Bronchial epithelial cell (primary cell): ENCODE measurements at regions not wholly inside any gene's neighbourhood (a gene's known extent, or its start where the extent isn't known, plus 50 kb on each side); places are given as distances from the start of the nearest gene placed in this dataset.
A peak's percentile ranks its signal among the peaks of the same experiment; 100 is the strongest.

Experiments used
- DNase-seq: peaks from one replicate; pipeline ENCODE4 v3.0.0-alpha.2; 2010; ENCODE audit warnings: low read depth
- FAIRE-seq: peaks from 2 replicates; lab custom pipeline; 2011; peaks lifted over from hg19 to GRCh38; lab: Jason Lieb, UNC
- H3K27me3 ChIP-seq: 2 replicates; pipeline ENCODE4 v1.5.1; 2011; ENCODE audit warnings: low read length; ENCODE audit not compliant: control insufficient read depth, insufficient read depth
- H3K36me3 ChIP-seq: 2 replicates; pipeline ENCODE4 v1.5.1; 2011; ENCODE audit warnings: low read length; ENCODE audit not compliant: control insufficient read depth, insufficient read depth
- H3K4me3 ChIP-seq: 2 replicates; pipeline ENCODE4 v1.5.1; 2011; ENCODE audit warnings: mild to moderate bottlenecking, low read depth, low read length, control low read depth
- CTCF ChIP-seq: IDR thresholded peaks from 2 replicates; pipeline ENCODE4 v1.5.1; 2011; ENCODE audit warnings: mild to moderate bottlenecking, moderate library complexity, low read length, control low read depth, inconsistent platforms; ENCODE audit not compliant: insufficient read depth, severe bottlenecking

GRCh38 chr7:32428546-32428945 lies 61.6 kb downstream of the LSM5 start:
- no peak for TF ChIP-seq CTCF
- Histone ChIP-seq H3K4me3 (no peak overlapping the region), H3K27me3 (peaks cover 7% of the 10 kb centered on the region), H3K36me3 (no peaks in the 10 kb centered on the region)
- no peak for DNase-seq
- no peak for FAIRE-seq

GRCh38 chr7:32427769-32428291 lies 62.4 kb downstream of the LSM5 start:
- Histone ChIP-seq H3K4me3 (no peak overlapping the region), H3K36me3 (no peaks in the 10 kb centered on the region), H3K27me3 (peaks cover 7% of the 10 kb centered on the region)
- FAIRE-seq: no peak
- peak; percentile 68 for DNase-seq
- peak; percentile 71 for TF ChIP-seq CTCF

GRCh38 chr7:32416846-32417245 lies 73.3 kb downstream of the LSM5 start:
- FAIRE-seq: no peak

GRCh38 chr7:32415936-32416335 lies 74.2 kb downstream of the LSM5 start:
- FAIRE-seq (no peak), DNase-seq (peak; percentile 79)
- Histone ChIP-seq H3K27me3 (no peaks in the 10 kb centered on the region), H3K36me3 (no peaks in the 10 kb centered on the region), H3K4me3 (no peak overlapping the region)
- TF ChIP-seq CTCF: peak; percentile 39

More at GRCh38 chr7:32416846-32417245, 73.3 kb downstream of the LSM5 start:
- H3K27me3 ChIP-seq: no peaks in the 10 kb centered on the region
- H3K4me3 ChIP-seq: no peak overlapping the region
- TF ChIP-seq CTCF: no peak
- no peaks in the 10 kb centered on the region for H3K36me3 ChIP-seq
- DNase-seq: no peak

GRCh38 chr7:32415519-32415918 lies 74.7 kb downstream of the LSM5 start:
- H3K4me3 ChIP-seq: no peak overlapping the region
- DNase-seq: no peak
- no peak for TF ChIP-seq CTCF
- no peak for FAIRE-seq
- no peaks in the 10 kb centered on the region for H3K36me3 ChIP-seq
- H3K27me3 ChIP-seq: no peaks in the 10 kb centered on the region

GRCh38 chr7:32412471-32412870 lies 77.7 kb downstream of the LSM5 start:
- no peak for FAIRE-seq

More at GRCh38 chr7:32412471-32412870, 77.7 kb downstream of the LSM5 start:
- no peaks in the 10 kb centered on the region for H3K27me3 ChIP-seq
- no peaks in the 10 kb centered on the region for H3K36me3 ChIP-seq
- TF ChIP-seq CTCF: no peak
- DNase-seq: no peak
- no peak overlapping the region for H3K4me3 ChIP-seq
